GM12873 (cell line): ENCODE measurements at regions not wholly inside any gene's neighbourhood (a gene's known extent, or its start where the extent isn't known, plus 50 kb on each side); places are given as distances from the start of the nearest gene placed in this dataset.

Source experiments
- CTCF ChIP-seq: IDR thresholded peaks from 2 replicates; pipeline ENCODE4 v1.5.1; 2012; ENCODE audit warnings: low read depth, mild to moderate bottlenecking, moderate library complexity, low read length, control low read depth; ENCODE audit not compliant: insufficient read depth; ENCODE audit errors: missing control alignments

GRCh38 chr15:35973029-35973428, 427.1 kb upstream of the DPH6 start:
- TF ChIP-seq CTCF, result no peak

- no peak for TF ChIP-seq CTCF
These were observed 428.1 kb upstream of the DPH6 start for GRCh38 chr15:35974052-35974451.

- TF ChIP-seq CTCF, result no peak
These were observed 430.0 kb upstream of the DPH6 start for GRCh38 chr15:35975941-35976340.

- TF ChIP-seq CTCF, result no peak
These were observed 433.6 kb upstream of the DPH6 start for GRCh38 chr15:35979608-35980007.

- no peak for TF ChIP-seq CTCF
These were observed 434.8 kb upstream of the DPH6 start for GRCh38 chr15:35980719-35981118.

- TF ChIP-seq CTCF, result no peak
These were observed 440.3 kb upstream of the DPH6 start for GRCh38 chr15:35986191-35986721.

- no peak for TF ChIP-seq CTCF
These were observed 441.1 kb upstream of the DPH6 start for GRCh38 chr15:35987056-35987455.
